IPS DF 19.7 (cell line): ENCODE measurements at regions not wholly inside any gene's neighbourhood (a gene's known extent, or its start where the extent isn't known, plus 50 kb on each side); places are given as distances from the start of the nearest gene placed in this dataset.

Experiments used
- DNase-seq: peaks from one replicate; pipeline ENCODE4 v3.0.0-alpha.2; 2013; ENCODE audit warnings: low read depth, low spot score

- DNase-seq = no peak
Measured at GRCh38 chr16:64171632-64172031, 950.2 kb downstream of the CDH11 start.

- no peak for DNase-seq
Measured at GRCh38 chr16:64168371-64168770, 953.5 kb downstream of the CDH11 start.

- DNase-seq = no peak
Measured at GRCh38 chr16:64167936-64168335, 953.9 kb downstream of the CDH11 start.

- DNase-seq = no peak
Measured at GRCh38 chr16:64165368-64165767, 956.5 kb downstream of the CDH11 start.

- DNase-seq = no peak
Measured at GRCh38 chr16:64162613-64163375, 959.1 kb downstream of the CDH11 start.

GRCh38 chr16:64159976-64160375 is 961.9 kb downstream of the CDH11 start:
- DNase-seq = no peak

- DNase-seq = no peak
Measured at GRCh38 chr16:64158941-64159588, 962.8 kb downstream of the CDH11 start.

GRCh38 chr16:64153718-64154117 is 968.1 kb downstream of the CDH11 start:
- no peak for DNase-seq

- DNase-seq = no peak
Measured at GRCh38 chr16:64151990-64152767, 969.7 kb downstream of the CDH11 start.

- DNase-seq = no peak
Measured at GRCh38 chr16:64150193-64150592, 971.7 kb downstream of the CDH11 start.

- DNase-seq = no peak
Measured at GRCh38 chr16:64149756-64150155, 972.1 kb downstream of the CDH11 start.

GRCh38 chr16:64148356-64148755 is 973.5 kb downstream of the CDH11 start:
- DNase-seq = no peak

GRCh38 chr16:64147941-64148340 is 973.9 kb downstream of the CDH11 start:
- no peak for DNase-seq

GRCh38 chr16:64144617-64145016 is 977.2 kb downstream of the CDH11 start:
- DNase-seq = no peak

- no peak for DNase-seq
Measured at GRCh38 chr16:64138621-64139020, 983.2 kb downstream of the CDH11 start.

- no peak for DNase-seq
Measured at GRCh38 chr16:64138006-64138405, 983.9 kb downstream of the CDH11 start.

GRCh38 chr16:64136743-64137142 is 985.1 kb downstream of the CDH11 start:
- DNase-seq = no peak

GRCh38 chr16:64136314-64136713 is 985.5 kb downstream of the CDH11 start:
- DNase-seq = no peak

GRCh38 chr16:64133366-64133765 is 988.5 kb downstream of the CDH11 start:
- DNase-seq = no peak

- no peak for DNase-seq
Measured at GRCh38 chr16:64132759-64133361, 989.0 kb downstream of the CDH11 start.

- no peak for DNase-seq
Measured at GRCh38 chr16:64132190-64132589, 989.7 kb downstream of the CDH11 start.

- no peak for DNase-seq
Measured at GRCh38 chr16:64131423-64131822, 990.4 kb downstream of the CDH11 start.
